CD4-positive, alpha-beta T cell treated with Interleukin-12 subunit alpha and Interleukin-12 subunit beta, for 1 hour (primary cell): ENCODE measurements at regions not wholly inside any gene's neighbourhood (a gene's known extent, or its start where the extent isn't known, plus 50 kb on each side); places are given as distances from the start of the nearest gene placed in this dataset.
"Not testable (repeated sequence)": the region's sequence is repeated elsewhere in the genome, so short reads cannot be mapped to it uniquely, and the experiment has no call there.

Experiments used
- DNase-seq: peaks from one replicate; pipeline ENCODE4 v3.0.0-alpha.2; 2020

GRCh38 chr11:81967242-81967641 lies 766.4 kb downstream of the FAM181B start:
- no peak for DNase-seq

- DNase-seq = no peak
Observed at GRCh38 chr11:81966340-81966739, 767.3 kb downstream of the FAM181B start.

DNA sequence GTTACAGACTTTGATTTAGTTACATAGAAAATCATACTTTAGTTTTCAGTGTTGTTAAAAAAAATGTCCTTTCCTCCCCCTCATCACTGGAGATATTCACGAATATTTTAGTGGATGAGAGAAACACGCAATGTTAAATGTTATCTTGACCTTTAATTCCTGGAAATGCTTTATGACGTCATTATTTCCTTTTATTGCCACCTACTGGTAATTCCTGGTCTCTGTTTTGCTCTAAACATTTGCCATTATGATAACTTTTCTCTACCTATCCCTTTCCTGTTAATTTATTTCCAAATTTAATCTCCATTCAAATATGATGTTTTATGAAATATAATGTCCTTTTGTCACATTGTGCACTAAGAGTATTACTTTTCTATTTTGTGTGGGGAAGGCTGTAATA lies 770.6 kb downstream of the FAM181B start:
- DNase-seq = peak; percentile 24

DNA sequence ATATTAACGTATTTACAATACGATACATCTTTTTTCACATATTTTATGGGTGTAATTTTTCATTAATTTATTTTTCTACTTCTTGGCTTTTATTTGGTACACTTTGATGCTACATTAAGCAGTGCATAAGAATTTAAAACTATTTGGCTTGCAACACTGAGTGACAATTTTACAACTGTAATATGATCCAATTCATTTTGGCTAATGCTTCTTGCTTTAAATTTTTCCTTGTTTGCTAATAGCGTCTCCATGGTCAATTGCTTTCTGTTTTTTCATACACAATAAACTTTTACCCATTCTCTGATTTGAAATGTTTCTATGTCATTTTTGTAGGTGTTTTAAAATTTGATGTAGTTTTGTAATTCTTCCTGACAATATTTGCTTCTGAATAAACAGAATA lies 773.2 kb downstream of the FAM181B start:
- no peak for DNase-seq

GRCh38 chr11:81959341-81959740 lies 774.3 kb downstream of the FAM181B start:
- no peak for DNase-seq

- not testable (repeated sequence) for DNase-seq
Observed at GRCh38 chr11:81954301-81954700, 779.4 kb downstream of the FAM181B start.

- no peak for DNase-seq
Observed at GRCh38 chr11:81946831-81947230, 786.8 kb downstream of the FAM181B start.

DNA sequence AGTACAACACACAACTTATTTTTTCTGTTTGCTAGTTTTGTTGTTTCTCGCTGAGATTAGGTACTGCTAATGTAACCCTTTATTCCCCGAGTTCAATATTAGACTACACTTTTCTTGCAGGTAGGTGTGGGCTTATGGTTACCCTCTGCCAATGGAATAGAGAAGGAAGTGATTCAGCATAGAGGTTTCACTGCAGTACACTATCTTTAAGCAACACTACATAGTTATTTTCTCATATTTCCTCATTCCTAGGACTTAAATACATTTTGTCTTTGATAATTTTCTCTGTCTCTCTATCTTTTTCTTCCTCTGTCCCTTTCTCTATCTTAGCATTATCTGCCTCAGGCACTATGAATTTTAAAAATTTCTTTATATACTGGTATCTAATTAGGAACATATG lies 791.0 kb downstream of the FAM181B start:
- no peak for DNase-seq

- no peak for DNase-seq
Observed at GRCh38 chr11:81941998-81942397, 791.7 kb downstream of the FAM181B start.

DNA sequence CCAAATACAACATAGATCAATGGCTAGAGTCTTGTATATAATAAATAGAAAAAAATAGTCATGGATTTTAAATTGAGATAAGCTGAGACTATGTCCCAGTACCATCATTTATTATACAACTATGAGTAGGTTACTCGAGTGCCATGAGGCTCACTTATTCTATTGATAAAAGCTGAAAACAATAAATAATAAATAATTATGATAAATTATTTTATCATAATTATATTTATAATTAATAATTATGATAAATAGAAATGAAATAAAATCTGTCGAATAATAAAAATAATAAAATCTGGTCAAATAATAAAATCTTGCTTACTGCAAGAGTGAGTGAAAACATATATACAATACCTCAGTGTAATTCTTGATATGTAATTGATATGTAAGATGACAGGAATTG lies 801.4 kb downstream of the FAM181B start:
- DNase-seq = no peak

- DNase-seq = no peak
Observed at GRCh38 chr11:81920205-81920604, 813.5 kb downstream of the FAM181B start.

GRCh38 chr11:81916451-81916850 lies 817.2 kb downstream of the FAM181B start:
- DNase-seq = no peak

- DNase-seq = no peak
Observed at GRCh38 chr11:81915045-81915444, 818.6 kb downstream of the FAM181B start.

DNA sequence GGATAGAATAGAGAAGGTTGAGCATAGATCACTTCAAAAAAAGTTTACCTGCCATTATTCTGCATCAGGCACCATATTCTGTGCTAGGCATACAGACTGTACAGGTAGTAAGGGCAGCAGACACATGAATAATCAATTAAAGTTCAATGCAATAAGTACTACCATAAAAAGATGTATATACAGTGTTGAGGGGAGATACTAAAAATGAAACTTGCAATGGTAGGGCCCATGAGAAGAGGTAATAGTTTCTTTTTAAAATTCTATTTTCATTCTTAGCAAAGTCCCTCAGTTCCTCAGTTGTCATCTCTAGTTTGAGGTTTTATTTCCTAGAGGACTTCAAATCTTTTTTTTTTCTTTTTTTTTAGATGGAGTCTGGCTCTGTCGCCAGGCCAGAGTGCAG lies 819.9 kb downstream of the FAM181B start:
- DNase-seq = no peak

GRCh38 chr11:81907996-81908395 lies 825.7 kb downstream of the FAM181B start:
- no peak for DNase-seq

DNA sequence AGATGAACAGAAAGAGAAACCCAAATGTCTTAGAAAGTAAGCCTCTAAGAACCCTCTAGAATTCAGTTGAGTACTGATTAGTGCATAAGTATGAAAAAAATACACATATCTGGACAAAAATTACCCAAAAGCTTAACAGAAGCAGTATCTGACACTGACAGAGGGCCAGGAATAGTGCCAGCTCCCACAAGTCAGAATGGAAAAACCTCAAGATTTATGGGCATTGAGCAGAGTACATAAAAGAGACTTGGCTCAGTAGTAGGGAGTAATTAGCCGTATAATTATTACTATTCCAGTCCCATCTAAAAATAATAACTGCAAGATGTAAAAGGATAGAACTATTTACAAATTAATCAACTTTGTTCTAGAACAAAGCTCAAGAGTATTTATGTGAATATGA lies 834.5 kb downstream of the FAM181B start:
- DNase-seq = no peak

GRCh38 chr11:81897639-81898038 lies 836.0 kb downstream of the FAM181B start:
- DNase-seq = no peak

DNA sequence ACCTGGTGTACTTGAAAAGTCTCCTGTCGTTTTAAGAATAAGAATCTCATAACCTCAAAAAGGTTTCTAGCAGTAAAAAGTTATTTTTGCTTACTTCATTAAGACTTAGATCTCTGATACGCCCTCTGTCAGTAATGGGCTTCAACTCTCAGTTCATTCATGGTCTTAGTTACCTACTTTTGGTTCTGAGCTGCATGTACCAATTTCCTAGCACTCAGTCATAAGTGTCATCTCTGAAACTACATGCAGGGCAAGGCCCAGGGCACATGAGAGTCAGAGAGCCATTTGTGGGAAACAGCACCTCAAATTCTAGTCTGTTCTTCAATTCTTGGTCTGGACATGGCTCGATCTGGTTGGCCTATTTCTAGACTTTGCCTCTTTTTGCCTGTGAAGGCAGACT lies 838.4 kb downstream of the FAM181B start:
- no peak for DNase-seq

- no peak for DNase-seq
Observed at GRCh38 chr11:81892770-81893635, 840.7 kb downstream of the FAM181B start.

- no peak for DNase-seq
Observed at GRCh38 chr11:81888391-81888790, 845.3 kb downstream of the FAM181B start.

- DNase-seq = no peak
Observed at GRCh38 chr11:81887671-81888070, 846.0 kb downstream of the FAM181B start.

GRCh38 chr11:81886406-81887075 lies 847.1 kb downstream of the FAM181B start:
- DNase-seq = no peak

DNA sequence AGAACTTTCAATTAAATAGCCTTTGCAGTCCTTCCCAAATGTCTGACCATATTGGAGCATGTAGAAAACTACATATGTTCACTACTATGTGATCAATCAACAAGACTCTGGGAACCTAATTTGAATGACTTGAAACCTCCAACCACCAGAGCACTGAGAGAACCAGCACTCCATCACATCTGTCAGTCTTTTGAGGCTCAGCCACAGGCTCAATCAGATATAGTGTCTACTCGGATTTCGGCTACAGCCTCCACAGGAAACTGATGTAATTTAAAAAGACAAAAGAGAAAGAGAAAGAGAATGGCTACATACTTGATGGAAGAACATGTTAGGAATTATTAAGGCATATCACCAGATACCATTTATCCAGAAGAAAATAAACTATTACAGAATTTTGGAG lies 859.0 kb downstream of the FAM181B start:
- DNase-seq = peak; percentile 32

GRCh38 chr11:81870815-81871214 lies 862.8 kb downstream of the FAM181B start:
- DNase-seq = no peak

DNA sequence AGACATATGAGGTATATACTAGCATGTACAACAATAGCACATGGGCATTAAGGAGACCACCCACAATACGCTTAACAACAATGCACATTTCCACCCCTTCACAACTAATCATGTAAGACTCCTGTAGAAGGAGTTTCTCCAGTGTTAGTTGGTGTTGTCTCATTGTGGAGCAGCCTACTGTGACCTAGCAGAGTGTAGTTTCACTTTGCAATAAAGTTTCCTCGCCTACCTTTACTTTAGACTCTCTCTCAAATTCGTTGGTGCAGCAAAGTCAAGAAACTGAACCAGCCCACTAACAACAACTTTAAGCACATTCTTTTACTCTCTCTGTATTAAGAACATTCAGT lies 863.6 kb downstream of the FAM181B start:
- DNase-seq = no peak
